Epithelial cell of esophagus (primary cell): ENCODE measurements at regions not wholly inside any gene's neighbourhood (a gene's known extent, or its start where the extent isn't known, plus 50 kb on each side); places are given as distances from the start of the nearest gene placed in this dataset.
"Not testable (repeated sequence)": the region's sequence is repeated elsewhere in the genome, so short reads cannot be mapped to it uniquely, and the experiment has no call there.

Experiments
- DNase-seq: peaks from one replicate; pipeline ENCODE4 v3.0.0; 2010; ENCODE audit warnings: low read depth
- H3K4me3 ChIP-seq: 2 replicates; pipeline ENCODE4 v1.5.1; 2011; ENCODE audit warnings: mild to moderate bottlenecking, low read length, control low read depth
- CTCF ChIP-seq: IDR thresholded peaks from 2 replicates; pipeline ENCODE4 v1.5.1; 2011; ENCODE audit warnings: low read depth, mild to moderate bottlenecking, low read length, control low read depth, inconsistent platforms; ENCODE audit not compliant: insufficient read depth; ENCODE audit errors: missing control alignments

GRCh38 chr13:46479283-46479682, 73.7 kb upstream of the LRCH1 start:
- no peak for TF ChIP-seq CTCF
- H3K4me3 ChIP-seq, result no peak overlapping the region
- DNase-seq, result no peak

GRCh38 chr13:46478651-46479050, 74.3 kb upstream of the LRCH1 start:
- DNase-seq, result no peak
- no peak for TF ChIP-seq CTCF
- no peak overlapping the region for H3K4me3 ChIP-seq

GRCh38 chr13:46476174-46476573, 76.8 kb upstream of the LRCH1 start:
- H3K4me3 ChIP-seq, result no peak overlapping the region
- no peak for TF ChIP-seq CTCF
- DNase-seq, result no peak

GRCh38 chr13:46475541-46475991, 77.4 kb upstream of the LRCH1 start:
- TF ChIP-seq CTCF, result no peak
- peak; percentile 48 for DNase-seq
- no peak overlapping the region for H3K4me3 ChIP-seq

- no peak for DNase-seq
- H3K4me3 ChIP-seq, result no peak overlapping the region
- TF ChIP-seq CTCF, result no peak
Observed at GRCh38 chr13:46473806-46474205, 79.2 kb upstream of the LRCH1 start.

GRCh38 chr13:46472384-46472783, 80.6 kb upstream of the LRCH1 start:
- H3K4me3 ChIP-seq, result no peak overlapping the region
- no peak for DNase-seq
- TF ChIP-seq CTCF, result no peak

- not testable (repeated sequence) for H3K4me3 ChIP-seq
- DNase-seq, result peak; percentile 28
Observed at GRCh38 chr13:46469699-46470098, 82.6 kb upstream of the RUBCNL start.
